ENCODE measurements at regions not wholly inside any gene's neighbourhood (a gene's known extent, or its start where the extent isn't known, plus 50 kb on each side); places are given as distances from the start of the nearest gene placed in this dataset.

GRCh38 chr18:77567205-77567604 is 317.6 kb downstream of the GALR1 start:
- no peak for TF ChIP-seq POLR2A (IDR thresholded peaks at IDR 0.05)
- no peak for TF ChIP-seq CTCF (IDR thresholded peaks at IDR 0.05)
